Astrocyte of the hippocampus (primary cell): ENCODE measurements at regions not wholly inside any gene's neighbourhood (a gene's known extent, or its start where the extent isn't known, plus 50 kb on each side); places are given as distances from the start of the nearest gene placed in this dataset.

ENCODE experiments used
- DNase-seq: peaks from one replicate; pipeline ENCODE4 v3.0.0; 2011; ENCODE audit warnings: low read depth, low spot score

DNA sequence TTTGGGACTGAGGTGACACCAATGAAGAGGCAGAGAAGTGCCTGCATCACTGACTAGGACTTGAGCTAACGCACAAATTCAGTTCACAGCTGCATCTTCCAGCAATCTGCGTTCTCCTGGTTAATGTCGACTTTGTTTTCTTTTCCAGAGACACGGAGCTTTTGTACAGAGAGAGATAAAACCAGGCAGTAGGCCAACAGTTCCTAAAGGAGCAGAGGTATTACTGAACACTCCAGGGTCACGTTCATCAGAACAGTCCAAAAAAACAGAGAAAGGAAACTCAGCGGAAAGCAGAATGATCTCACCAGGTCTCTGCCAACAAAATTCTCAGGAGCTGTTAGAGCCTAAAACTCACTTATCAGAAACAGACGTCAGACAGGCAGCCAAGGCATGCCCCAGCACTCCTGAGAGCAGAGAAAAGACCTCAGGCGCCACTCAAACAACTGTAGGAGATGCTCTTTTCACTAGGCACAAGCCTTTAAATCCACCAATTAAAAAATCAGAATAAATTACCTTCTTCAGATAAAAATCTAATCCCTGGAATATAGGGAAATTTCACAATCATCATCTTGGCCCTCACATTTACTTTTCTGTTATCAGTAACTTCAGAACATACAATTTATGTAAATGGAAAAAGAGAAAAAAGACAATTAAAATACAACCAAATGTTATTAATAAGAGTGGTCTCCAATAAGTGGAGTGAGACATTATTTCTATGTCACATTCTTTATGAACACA is 95.9 kb upstream of the SPTBN1 start:
- DNase-seq = peak; percentile 82

DNA sequence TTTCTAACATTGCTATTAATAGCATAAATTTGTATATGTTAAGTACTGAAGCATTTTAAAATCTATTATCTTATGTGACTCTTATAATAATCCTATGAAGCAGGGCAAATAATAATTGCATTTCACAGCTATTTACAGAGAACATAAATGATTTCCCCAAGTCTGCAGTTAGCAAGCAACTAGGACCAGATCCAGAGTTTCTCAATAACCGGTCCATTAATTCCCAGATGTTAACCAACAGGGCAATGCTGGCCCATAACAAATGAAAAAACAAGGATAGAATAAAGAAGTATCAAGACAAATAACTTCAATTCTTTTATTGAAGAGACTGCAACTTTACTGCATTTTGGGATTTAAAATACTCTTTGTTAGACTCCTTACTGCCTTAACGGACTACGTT is 91.7 kb upstream of the SPTBN1 start:
- DNase-seq = no peak

DNA sequence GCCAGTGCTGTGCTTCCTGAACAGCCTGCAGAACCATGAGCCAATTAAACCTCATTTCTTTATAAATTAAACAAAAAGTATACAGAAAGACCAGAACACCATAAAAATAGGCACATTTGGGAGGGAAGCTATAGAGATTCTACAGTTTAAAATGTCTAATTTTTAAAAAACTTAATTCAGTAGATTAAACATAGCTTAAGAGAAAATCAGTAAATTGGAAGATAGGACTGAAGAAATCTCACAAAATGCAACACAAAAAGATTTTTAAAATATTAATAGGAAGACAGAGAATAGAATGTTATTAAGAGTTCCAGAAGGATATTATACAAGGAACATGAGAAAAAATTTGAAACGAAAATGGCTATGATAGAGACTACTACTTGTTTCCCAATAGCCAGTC is 90.5 kb upstream of the SPTBN1 start:
- no peak for DNase-seq

- DNase-seq = no peak
Measured at GRCh38 chr2:54366487-54367280, 89.4 kb upstream of the SPTBN1 start.

GRCh38 chr2:54370405-54371104 is 85.6 kb upstream of the SPTBN1 start:
- no peak for DNase-seq

GRCh38 chr2:54371460-54372065 is 84.6 kb upstream of the SPTBN1 start:
- DNase-seq = no peak

DNA sequence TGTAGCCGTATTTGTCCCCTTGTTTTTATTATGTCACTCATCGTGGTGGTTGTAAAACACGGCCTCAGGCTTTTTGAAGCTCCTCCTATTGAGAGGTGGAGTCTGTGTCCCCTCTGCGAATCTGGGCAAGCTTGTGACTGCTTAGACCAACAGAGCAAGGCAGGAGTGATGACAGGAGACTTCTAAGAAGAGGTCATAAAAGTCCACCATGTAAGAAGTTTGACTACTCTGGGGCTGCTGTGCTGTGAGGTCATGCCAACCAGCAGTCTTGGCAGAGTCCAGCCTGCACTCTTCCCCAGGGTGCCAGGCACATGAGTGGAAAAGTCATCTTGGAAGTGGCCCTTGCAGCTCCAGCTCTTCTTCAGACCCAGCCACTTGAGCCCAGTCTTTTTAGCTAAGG is 83.8 kb upstream of the SPTBN1 start:
- DNase-seq = no peak

DNA sequence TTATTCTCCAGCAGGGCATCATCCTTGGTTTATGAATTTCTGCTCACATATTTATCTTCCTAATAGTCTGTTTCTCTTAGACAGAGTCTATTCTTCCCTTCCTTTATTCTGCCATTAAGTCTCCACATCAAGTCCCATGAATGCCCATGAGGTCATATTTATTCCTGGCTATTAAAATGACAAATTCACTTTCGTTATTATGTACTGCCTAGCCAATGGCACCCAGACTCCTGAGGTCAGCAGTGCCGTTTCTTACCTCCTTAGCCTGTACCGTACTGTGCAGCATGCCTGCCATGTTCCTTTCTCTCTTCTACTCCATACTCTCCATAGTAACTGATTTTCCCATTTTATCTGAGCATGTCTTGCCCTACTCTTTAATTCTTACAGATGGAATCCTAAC is 82.3 kb upstream of the SPTBN1 start:
- no peak for DNase-seq

DNA sequence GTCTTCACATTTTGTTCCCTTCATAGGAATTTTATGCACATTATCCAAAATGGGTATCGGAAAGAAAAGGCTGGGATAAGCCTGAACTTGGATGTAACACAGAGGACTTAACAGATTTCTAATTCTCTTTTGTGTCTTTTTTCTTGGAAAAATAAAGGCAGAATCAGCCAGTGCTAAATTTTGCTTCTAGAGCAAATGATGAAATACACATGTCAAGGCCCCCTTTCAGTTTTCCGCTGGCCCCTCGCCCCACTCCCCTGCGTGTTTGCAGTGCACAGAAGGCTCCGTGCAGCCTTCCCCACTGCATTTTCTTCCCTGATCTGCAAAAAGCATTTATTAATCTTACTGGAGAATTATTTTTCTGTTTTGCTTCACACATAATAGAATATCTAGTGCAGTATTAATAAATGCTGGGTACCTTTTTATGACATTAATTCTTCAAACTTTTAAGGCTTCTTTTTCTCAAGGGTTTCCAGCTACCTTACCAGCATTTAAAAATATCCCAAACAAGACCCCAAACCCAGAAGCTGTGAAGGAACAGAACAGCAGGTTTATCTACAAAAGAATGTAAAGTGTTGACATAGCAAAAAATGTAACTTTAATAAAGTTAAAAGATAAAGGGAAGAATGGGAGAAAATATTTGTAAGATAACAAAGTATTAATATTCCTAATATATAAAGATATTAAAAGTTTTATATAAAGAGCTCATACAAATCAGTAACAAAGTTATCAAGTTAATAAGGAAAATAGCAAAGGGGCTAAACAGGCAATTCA is 81.3 kb upstream of the SPTBN1 start:
- DNase-seq = no peak

GRCh38 chr2:54377451-54377850 is 78.7 kb upstream of the SPTBN1 start:
- DNase-seq = no peak

DNA sequence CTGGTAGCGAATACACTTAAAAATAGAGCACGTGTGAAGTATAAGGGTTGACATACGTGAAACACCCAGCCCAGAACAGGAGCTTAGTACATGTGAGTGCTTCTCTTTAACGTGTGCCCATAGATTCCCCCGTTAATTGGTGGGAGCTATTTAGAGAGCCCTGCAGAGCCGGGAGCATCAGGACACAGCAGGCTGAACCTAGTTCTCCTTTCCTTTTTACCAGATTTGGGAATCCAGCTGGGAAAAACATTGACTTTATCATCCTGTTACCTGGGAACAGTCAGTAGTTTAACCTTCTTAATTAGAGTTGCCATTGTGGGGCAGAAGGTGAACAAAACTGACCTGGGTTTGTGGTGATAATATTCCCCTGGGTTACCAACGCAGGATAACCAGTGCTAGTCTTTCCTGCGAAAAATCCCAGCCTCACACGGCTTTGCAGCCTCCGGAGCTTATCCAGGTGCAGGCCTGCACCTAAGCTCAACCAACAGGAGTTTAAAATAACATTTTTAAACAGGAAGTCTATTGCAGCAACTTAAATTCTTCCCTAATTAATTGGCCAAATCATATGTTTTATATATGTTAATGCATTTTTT is 78.1 kb upstream of the SPTBN1 start:
- DNase-seq = no peak

DNA sequence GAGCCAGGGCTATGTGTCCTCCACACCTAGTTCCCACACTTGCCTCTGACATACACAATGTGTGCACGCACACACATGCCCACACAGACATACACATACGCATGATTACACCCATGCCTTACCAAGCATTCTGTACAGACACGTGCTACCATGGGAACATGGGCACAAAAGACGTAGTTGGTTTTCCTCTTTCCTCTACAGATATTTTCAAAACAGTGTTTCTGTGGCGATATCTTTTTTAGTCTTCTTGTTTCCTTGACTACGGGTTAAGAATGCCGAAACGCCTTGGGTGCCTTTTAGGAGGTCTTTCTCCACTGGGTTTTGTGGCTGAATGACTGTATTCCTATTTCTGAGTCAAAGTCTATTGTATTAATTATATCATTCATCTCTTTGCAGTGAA is 75.5 kb upstream of the SPTBN1 start:
- DNase-seq = peak; percentile 51

DNA sequence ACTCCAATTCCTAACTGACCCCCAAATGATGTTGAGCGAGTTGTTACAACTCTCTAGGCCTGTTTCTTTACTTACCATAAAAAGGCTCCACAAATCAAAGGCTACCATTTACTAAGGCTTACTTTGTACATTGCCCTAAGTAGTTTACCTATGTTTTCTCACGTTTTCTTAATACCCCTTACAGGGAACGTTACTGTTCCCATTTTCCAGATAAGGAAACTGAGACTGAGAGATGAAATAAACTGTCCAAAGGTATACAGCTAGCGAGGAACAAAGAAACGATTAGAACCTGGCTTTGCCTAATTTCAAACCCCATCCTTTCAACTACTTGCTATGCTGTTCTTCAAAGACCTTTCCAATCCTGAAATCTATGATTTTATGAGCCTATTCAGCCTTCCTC is 74.8 kb upstream of the SPTBN1 start:
- no peak for DNase-seq

DNA sequence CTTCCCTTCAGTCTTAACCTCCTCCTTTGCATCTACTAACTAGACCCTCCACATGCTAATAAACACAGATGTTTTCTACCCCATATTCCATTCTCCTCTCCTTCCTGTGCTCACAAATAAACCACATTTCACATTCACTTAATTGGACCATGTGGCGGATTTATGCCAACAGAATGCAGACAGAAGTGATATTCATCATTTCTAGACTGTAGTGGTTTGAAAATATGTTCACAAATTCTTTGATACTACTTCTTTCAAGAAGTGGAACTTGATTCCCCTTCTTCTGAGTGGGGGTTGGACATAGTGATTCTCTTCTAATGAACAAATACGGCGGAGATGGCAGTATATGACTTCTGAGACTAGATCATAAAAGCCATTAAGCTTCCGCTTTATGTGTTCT is 73.5 kb upstream of the SPTBN1 start:
- no peak for DNase-seq

DNA sequence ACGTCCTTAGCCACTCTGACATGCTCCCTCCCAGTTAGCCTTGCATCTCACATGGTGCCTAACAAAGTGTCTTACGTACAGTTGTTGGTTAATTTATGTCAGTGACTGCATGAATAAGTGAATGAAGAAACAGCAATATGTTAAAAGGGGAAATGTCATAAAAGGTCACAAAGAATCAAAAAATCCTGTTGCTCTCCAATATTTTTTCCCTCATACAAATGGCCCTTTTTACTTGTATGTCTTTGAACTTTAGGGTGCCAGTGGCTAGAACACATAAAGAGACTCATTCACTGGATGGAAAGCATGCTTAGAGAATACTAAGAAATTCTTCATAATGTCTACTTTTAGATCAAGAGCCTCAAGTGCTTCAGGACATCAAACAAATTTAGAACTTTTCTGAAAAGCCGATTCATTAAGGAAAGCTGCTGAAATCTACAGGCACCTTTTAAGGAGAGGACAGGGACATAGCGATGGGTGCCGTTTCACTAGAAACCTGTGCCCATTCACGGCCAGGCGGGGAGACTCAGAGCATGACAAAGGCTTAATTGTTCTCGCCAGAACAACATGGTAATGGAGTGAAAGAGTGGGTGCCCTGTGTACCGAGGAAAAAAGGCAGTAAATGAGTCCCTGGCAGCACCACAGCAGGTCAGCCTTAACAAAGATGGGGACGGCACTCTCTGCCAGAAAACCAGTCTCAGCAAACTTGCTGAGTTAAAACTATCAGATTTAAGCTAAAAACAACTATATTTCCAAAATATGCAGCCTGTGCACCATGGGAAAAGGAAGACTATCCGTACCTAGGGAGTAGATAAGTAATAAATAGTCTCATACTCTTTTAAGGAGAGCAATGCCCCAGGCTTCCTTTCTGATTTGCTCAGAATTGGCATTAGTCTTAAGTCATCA is 71.6 kb upstream of the SPTBN1 start:
- peak; percentile 34 for DNase-seq

DNA sequence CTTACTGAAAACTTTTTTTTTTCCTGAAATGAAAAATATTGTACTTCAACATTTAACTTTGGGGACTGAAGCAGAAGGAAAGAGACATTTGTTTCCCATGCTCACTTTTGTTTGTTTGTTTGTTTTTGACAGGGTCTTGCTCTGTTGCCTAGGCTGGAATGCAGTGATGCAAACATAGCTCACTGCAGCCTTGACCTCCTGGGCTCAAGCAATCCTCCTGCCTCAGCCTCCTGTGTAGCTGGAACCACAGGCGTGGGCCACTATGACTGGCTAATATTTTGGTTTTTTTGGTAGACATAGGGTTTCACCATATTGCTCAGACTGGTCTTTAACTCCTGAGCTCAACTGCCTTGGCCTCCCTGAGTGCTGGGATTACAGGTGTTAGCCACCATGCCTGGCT is 70.9 kb upstream of the SPTBN1 start:
- no peak for DNase-seq

DNA sequence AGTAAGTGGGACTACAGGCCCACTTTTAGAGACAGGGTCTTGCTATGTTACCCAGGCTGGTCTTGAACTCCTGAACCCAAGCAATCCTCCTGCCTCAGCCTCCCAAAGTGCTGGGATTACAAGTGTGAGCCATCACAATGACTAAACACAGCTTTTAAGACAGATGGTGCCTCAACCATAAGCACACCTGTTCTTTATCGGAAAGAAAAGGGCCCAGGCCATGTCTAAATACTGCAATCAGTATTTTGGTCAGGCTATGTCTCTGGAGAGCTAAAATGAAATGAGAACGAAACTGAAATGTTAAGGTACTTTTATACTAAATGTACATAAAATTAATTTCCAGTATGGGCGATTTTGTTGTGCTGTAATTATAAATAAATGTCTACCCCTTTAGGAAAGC is 69.5 kb upstream of the SPTBN1 start:
- DNase-seq = no peak

- DNase-seq = peak; percentile 54
Measured at GRCh38 chr2:54387059-54387991, 68.8 kb upstream of the SPTBN1 start.

DNA sequence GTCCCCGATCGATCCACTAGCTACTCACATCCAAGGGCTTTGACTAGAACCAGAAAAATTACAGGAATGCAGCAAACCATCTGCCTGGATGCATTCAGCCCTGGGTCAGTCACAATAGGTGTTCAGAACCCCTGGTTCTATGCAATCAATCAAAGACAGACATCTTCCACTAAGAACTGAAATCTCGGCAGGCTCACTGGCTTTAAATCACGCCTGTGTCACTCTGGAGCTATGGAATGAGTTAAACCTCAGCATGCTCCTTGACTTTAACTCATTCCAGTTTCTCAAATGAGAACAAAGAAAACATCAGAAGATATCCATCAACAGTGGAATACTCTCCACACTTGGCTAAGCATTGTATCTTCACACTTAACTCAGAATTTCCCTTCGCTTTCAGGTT is 68.1 kb upstream of the SPTBN1 start:
- DNase-seq = peak; percentile 23
